ENCODE measurements at regions not wholly inside any gene's neighbourhood (a gene's known extent, or its start where the extent isn't known, plus 50 kb on each side); places are given as distances from the start of the nearest gene placed in this dataset.

DNA sequence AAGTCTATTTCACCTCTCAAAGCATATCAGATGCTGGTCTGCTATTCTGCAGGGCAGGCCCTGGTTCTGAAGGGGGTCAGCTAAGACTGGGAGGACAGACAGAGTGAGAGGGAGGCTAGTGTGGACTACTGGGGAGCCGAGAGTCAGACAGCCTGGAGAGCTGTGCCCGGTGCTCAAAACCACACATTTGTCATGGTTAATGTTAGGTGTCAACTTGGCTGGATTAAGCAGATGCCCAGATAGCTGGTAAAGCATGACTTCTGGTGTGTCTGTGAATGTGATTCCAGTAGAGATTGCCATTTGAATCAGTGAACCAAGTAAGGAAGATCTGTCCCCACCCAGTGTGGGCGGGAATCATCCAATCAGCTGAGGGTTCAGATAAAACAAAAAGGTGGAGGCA, 102.6 kb downstream of the SNX19 start:
- DNase-seq: no peak
- no peaks in the 10 kb centered on the region for H3K36me3 ChIP-seq (ENCODE audit: control insufficient read depth, insufficient read depth, low read length)
- no peaks in the 10 kb centered on the region for H3K9me3 ChIP-seq (ENCODE audit: control insufficient read depth, low read depth, low read length)
- peaks cover 25% of the 10 kb centered on the region for H3K4me1 ChIP-seq (ENCODE audit: control insufficient read depth, insufficient read depth, low read length)
- WGBS (ENCODE audit: insufficient coverage, low lambda C conversion rate): no CpG with 5 or more reads among the region's 3 CpGs
- H3K27ac ChIP-seq (ENCODE audit: low read length): no peak overlapping the region
- no peaks in the 10 kb centered on the region for H3K27me3 ChIP-seq (ENCODE audit: control insufficient read depth, insufficient read depth, low read length)
- no peak overlapping the region for H3K4me3 ChIP-seq (ENCODE audit: low read length)

DNA sequence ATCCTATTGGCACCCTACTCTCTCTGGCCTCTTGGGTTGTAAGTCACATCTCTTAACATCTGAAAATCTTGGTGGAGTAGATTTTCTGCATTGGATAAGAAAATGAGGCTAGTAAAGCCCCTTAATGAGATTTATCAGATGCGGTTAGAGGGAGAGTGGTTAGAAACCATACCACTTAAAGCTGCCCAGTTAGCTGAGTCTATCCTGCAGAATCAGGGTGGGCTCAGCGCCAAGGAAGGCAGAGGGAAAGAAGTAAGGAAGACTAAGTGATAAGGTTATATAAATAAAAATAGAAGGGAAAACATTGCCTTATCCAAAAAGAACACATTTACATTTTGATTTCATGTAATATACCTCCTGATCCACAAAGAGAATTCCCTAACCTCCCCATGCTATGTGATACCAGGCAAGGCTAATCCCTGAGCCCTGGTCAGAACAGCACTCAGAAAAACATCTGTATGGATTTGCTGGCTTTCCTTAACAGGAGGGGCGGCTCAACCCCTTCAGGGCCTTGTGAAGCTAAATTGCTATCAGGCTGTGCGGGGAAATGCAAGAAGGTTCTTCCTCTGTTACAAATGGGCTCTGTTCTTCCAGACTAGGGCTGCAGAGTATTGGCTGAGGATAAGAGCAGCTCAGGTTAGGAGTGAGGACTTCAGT, 101.7 kb downstream of the SNX19 start:
- Histone ChIP-seq H3K36me3 (ENCODE audit: control insufficient read depth, insufficient read depth, low read length) (no peaks in the 10 kb centered on the region), H3K9me3 (ENCODE audit: control insufficient read depth, low read depth, low read length) (no peaks in the 10 kb centered on the region), H3K27me3 (ENCODE audit: control insufficient read depth, insufficient read depth, low read length) (no peaks in the 10 kb centered on the region), H3K27ac (ENCODE audit: low read length) (peak overlapping the region; percentile 82), H3K4me3 (ENCODE audit: low read length) (no peak overlapping the region), H3K4me1 (ENCODE audit: control insufficient read depth, insufficient read depth, low read length) (peaks cover 25% of the 10 kb centered on the region)
- WGBS (ENCODE audit: insufficient coverage, low lambda C conversion rate): no CpG with 5 or more reads among the region's 4 CpGs
- DNase-seq: no peak

DNA sequence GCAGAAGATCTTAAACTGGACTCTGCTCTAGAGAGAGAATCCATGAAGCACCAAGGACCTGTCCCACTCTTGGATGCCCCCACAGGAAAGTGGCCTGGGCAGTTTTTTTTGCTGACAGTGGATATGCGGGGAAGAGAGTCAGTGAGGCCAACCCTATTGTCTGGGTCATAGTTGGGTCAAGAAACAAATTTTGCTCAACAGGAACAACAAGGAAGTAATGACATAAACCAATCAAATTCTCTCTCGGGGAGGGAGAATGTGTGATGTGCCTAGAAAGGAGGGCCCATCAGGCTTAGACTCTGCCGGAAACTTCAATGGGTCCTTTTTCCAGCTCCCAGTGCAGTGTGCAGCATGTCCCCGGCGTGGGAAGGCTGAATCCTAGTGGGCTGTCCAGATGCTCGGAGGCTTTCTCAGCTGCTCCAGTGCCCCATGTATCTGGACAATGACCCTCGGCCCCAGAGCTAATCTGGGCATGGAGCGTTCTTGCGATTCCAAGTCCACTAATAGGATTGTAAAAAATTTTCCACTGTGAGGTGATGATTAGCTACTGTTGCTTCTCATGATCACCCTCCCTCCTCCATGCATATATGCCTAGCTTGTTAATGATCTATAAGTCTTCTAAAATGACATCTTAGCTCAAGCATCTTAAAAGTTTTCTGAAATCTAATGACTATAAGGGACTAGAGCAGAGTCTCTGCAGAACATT, 101.0 kb downstream of the SNX19 start:
- Histone ChIP-seq H3K4me3 (ENCODE audit: low read length) (no peak overlapping the region), H3K27me3 (ENCODE audit: control insufficient read depth, insufficient read depth, low read length) (no peaks in the 10 kb centered on the region), H3K4me1 (ENCODE audit: control insufficient read depth, insufficient read depth, low read length) (peaks cover 25% of the 10 kb centered on the region), H3K36me3 (ENCODE audit: control insufficient read depth, insufficient read depth, low read length) (no peaks in the 10 kb centered on the region), H3K27ac (ENCODE audit: low read length) (peak overlapping the region; percentile 82), H3K9me3 (ENCODE audit: control insufficient read depth, low read depth, low read length) (no peaks in the 10 kb centered on the region)
- WGBS (ENCODE audit: insufficient coverage, low lambda C conversion rate): no CpG with 5 or more reads among the region's 9 CpGs
- DNase-seq: peak; percentile 80 to 91

DNA sequence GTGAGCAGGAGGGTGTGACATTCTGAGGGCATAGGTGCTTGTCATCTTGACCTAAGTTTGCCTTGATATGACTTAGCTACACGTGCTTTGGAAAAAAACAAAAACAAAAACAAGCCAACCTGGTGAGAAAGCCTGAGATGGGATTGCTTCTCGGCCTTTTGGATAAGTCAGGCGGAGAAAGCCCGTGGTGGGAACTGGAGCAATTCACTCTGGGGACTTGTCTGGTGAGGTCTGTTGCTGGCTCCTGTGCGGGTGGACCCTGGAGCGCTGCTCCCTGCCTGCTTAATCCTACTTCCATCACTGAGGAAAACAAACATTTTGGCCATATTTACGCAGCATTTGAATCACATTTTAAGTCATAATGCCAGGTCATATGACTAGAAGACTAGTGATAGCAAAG, 100.3 kb downstream of the SNX19 start:
- H3K4me3 ChIP-seq (ENCODE audit: low read length): no peak overlapping the region
- H3K27ac ChIP-seq (ENCODE audit: low read length): peak overlapping the region; percentile 82
- no peaks in the 10 kb centered on the region for H3K9me3 ChIP-seq (ENCODE audit: control insufficient read depth, low read depth, low read length)
- H3K4me1 ChIP-seq (ENCODE audit: control insufficient read depth, insufficient read depth, low read length): peaks cover 25% of the 10 kb centered on the region
- 17% methylated on average over 1 of the region's 7 CpGs for WGBS (ENCODE audit: insufficient coverage, low lambda C conversion rate)
- no peaks in the 10 kb centered on the region for H3K36me3 ChIP-seq (ENCODE audit: control insufficient read depth, insufficient read depth, low read length)
- peak in 1 of 2 donors; percentile 59 for DNase-seq
- H3K27me3 ChIP-seq (ENCODE audit: control insufficient read depth, insufficient read depth, low read length): no peaks in the 10 kb centered on the region

DNA sequence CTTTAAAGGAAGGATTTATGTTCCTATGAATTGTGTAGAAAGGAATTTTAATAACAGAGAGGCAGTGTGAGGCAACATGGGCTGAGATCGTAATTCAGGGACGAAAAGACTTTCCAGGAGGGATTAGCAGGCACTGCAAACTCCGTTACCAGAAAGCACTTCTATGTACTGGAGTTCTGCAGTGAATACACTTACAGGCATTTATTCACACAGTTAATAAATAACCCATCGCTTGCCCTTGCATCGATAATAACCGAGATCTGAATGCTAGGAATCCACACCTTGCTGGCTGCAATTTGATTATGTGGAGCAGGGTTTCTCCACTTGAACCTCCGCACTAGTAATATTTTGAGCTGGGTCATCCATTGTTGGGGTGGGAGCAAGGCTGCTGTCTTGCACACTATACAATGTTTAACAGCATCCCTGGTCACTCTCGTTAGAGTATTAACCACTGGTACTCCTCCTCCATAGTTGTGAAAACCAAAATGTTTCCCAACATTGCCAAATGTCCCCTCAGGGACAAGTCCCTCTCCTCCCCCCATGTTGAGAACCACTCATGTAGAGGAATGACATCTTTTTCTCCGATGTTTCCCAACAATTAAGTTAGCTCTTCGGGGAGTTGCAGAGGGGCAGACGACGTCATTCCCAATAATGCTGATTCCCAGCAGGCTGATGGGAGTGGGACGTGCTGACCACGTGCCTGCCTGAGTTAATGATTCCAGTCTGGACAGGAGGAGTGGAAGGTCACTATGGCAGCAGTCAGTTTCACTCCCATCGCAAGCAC, 99.5 kb downstream of the SNX19 start:
- no CpG with 5 or more reads among the region's 15 CpGs for WGBS (ENCODE audit: insufficient coverage, low lambda C conversion rate)
- H3K9me3 ChIP-seq (ENCODE audit: control insufficient read depth, low read depth, low read length): no peaks in the 10 kb centered on the region
- H3K4me3 ChIP-seq (ENCODE audit: low read length): no peak overlapping the region
- H3K36me3 ChIP-seq (ENCODE audit: control insufficient read depth, insufficient read depth, low read length): no peaks in the 10 kb centered on the region
- H3K27me3 ChIP-seq (ENCODE audit: control insufficient read depth, insufficient read depth, low read length): no peaks in the 10 kb centered on the region
- peak; percentile 50 to 78 for DNase-seq
- peak overlapping the region; percentile 82 for H3K27ac ChIP-seq (ENCODE audit: low read length)
- H3K4me1 ChIP-seq (ENCODE audit: control insufficient read depth, insufficient read depth, low read length): peaks cover 25% of the 10 kb centered on the region

DNA sequence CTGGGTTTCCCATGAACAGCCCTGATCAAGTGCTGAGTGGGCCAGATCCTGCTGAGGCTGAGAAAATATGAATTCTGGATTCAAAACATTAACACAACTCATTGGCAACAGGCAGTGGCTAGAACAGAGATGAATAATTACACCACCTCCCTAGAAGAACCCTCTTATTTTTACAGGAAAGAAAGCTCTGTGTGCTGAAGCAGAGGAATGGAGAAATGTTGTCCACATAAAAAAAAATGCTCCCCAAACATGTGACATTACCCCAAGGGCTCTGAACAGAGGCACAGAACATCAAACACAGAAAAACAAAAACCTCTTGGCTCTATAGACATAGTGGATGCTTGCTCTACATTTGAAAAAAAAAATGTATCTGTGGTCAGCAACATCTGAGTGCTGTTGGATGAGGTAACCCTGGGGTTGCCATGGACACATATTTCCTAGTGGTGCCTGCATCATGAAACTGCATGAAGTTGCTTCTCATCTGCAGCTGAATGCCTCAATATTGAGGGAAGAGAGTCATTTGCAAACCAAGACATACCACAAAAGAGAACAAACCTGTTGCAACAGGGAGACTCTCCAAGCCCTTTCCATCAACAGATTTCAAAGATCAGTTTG, 98.8 kb downstream of the SNX19 start:
- peak overlapping the region; percentile 82 for H3K27ac ChIP-seq (ENCODE audit: low read length)
- no peaks in the 10 kb centered on the region for H3K36me3 ChIP-seq (ENCODE audit: control insufficient read depth, insufficient read depth, low read length)
- peaks cover 25% of the 10 kb centered on the region for H3K4me1 ChIP-seq (ENCODE audit: control insufficient read depth, insufficient read depth, low read length)
- peak in 1 of 2 donors; percentile 31 for DNase-seq
- no peaks in the 10 kb centered on the region for H3K27me3 ChIP-seq (ENCODE audit: control insufficient read depth, insufficient read depth, low read length)
- H3K4me3 ChIP-seq (ENCODE audit: low read length): no peak overlapping the region
- no peaks in the 10 kb centered on the region for H3K9me3 ChIP-seq (ENCODE audit: control insufficient read depth, low read depth, low read length)

DNA sequence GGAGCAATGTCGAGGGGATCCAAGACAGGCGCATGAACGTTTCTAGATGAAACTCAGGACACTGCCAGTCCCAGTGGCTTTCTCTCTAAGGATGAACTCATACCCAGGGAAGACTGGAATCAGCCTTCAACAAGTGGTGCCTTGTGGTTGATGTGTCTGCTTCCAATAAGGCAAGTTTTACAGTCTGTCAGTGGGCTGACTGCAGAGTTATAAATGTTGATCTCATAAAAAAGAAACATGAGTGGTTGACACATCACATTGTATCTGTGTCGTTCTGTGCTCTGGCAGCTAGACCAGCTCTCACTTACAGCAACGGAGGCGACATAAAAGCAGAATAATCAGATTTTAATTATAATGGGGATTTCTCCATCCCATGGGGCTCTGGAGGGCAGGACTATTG, 96.7 kb downstream of the SNX19 start:
- H3K36me3 ChIP-seq (ENCODE audit: control insufficient read depth, insufficient read depth, low read length): no peaks in the 10 kb centered on the region
- no peaks in the 10 kb centered on the region for H3K27me3 ChIP-seq (ENCODE audit: control insufficient read depth, insufficient read depth, low read length)
- H3K27ac ChIP-seq (ENCODE audit: low read length): no peak overlapping the region
- H3K9me3 ChIP-seq (ENCODE audit: control insufficient read depth, low read depth, low read length): no peaks in the 10 kb centered on the region
- no peak for DNase-seq
- no CpG with 5 or more reads among the region's 6 CpGs for WGBS (ENCODE audit: insufficient coverage, low lambda C conversion rate)
- H3K4me1 ChIP-seq (ENCODE audit: control insufficient read depth, insufficient read depth, low read length): peaks cover 21% of the 10 kb centered on the region
- H3K4me3 ChIP-seq (ENCODE audit: low read length): no peak overlapping the region
